Activated CD4-positive, alpha-beta T cell treated with anti-CD3 and anti-CD28 coated beads, Interleukin-2, amount 10 ng/mL, durations not matched to agents 24 days and 14 days (primary cell): ENCODE measurements at regions not wholly inside any gene's neighbourhood (a gene's known extent, or its start where the extent isn't known, plus 50 kb on each side); places are given as distances from the start of the nearest gene placed in this dataset.

ENCODE experiments used
- DNase-seq: peaks from one replicate; pipeline ENCODE4 v3.0.0; 2022
- H3K27ac Mint-ChIP-seq: one replicate; pipeline ENCODE4 v1.8.0; 2022; ENCODE audit warnings: mild to moderate bottlenecking, mixed read lengths
- H3K27me3 Mint-ChIP-seq: one replicate; pipeline ENCODE4 v1.8.0; 2022; ENCODE audit warnings: mixed read lengths
- H3K36me3 Mint-ChIP-seq: one replicate; pipeline ENCODE4 v1.8.0; 2022; ENCODE audit warnings: low read depth, mild to moderate bottlenecking, mixed read lengths
- H3K4me1 Mint-ChIP-seq: one replicate; pipeline ENCODE4 v1.8.0; 2021; ENCODE audit warnings: mixed read lengths
- H3K4me3 Mint-ChIP-seq: one replicate; pipeline ENCODE4 v1.8.0; 2022; ENCODE audit warnings: mild to moderate bottlenecking, moderate library complexity, mixed read lengths
- H3K9me3 Mint-ChIP-seq: one replicate; pipeline ENCODE4 v1.8.0; 2021; ENCODE audit warnings: mixed read lengths
- intact Hi-C: fragments of 100-400 bp; cut with micrococcal nuclease; formaldehyde crosslinking; loops from one replicate; pipeline ENCODE4 v1.15.1; 2023

DNA sequence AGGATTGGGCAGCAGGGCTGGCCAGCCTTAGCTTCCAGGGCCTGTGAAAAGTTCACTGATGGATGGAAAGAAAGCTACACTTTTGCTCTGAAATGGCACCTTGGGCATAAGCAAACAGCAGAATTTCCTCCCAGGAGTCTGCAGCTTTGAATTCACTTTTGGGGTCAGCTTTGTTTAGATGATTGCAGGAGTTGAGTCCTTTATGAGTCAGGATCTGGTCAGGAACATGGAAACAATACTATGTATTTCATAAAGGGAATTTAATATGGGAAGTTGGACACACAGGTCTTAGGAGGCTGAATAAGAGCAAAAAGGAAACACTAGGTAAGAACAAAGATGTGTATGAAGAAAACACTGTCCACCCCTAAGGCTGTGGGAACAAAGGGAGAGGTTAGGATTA, 345.3 kb downstream of the TSN start:
- Mint-ChIP-seq H3K27ac (no peak overlapping the region), H3K36me3 (no peaks in the 10 kb centered on the region), H3K4me3 (no peak overlapping the region), H3K9me3 (no peaks in the 10 kb centered on the region), H3K27me3 (no peaks in the 10 kb centered on the region), H3K4me1 (no peaks in the 10 kb centered on the region)
- DNase-seq: no peak
- intact Hi-C loops: no loop called here

DNA sequence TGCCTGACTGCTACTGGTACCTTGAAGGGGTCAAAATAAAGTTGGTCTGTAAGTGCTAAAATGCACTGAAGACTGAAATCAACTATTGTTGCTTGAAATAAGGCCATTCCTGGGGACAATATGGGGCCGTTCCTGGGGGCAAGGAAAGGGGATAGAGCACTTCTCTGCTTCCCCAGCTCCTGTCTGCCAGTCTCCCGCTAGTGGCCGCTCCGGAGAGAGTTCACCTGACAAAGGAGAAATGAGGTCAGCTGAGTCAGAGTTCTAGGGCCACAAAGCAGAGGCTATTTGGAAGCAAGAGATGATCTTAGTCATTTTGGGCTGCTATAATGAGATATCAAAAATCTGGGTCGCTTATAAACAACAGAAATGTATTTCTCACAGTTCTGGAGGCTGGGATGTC, 345.9 kb downstream of the TSN start:
- Mint-ChIP-seq H3K4me1 (no peaks in the 10 kb centered on the region), H3K36me3 (no peaks in the 10 kb centered on the region), H3K4me3 (no peak overlapping the region), H3K9me3 (no peaks in the 10 kb centered on the region), H3K27ac (no peak overlapping the region), H3K27me3 (no peaks in the 10 kb centered on the region)
- intact Hi-C loops: no loop called here
- no peak for DNase-seq

DNA sequence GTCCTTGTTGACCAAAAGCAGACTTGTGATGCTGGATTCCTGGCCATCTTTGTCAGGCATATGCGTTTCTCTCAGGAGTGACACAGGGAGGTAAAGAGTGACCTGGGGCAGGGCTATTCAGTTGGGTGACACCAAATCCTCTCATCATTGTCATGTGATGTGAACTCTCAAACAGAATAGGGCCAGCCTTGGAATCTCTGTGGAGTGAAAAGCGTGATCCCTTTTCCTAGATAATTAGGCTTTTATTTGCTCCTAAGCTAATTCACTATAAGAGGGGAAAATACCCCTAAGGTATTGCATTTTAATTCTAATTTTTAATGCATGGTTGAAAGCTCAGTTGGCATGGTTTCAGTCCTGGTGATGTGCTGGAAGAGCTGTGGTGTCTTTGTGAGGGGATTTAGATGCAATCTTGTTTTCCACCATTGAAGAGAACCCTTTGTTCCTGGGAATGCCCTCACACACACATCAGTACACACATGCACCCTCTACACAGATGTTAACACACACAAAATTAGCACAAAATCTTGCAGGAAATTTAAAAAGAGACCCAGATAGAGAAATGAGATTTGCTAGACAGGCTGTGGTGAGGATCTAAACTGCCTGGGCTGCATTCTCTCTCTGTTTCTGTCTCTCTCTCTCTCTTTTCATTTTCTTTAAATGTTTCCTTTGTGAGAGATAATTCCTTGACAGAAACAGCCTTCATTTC, 349.9 kb downstream of the TSN start:
- no peaks in the 10 kb centered on the region for H3K4me1 Mint-ChIP-seq
- H3K9me3 Mint-ChIP-seq: no peaks in the 10 kb centered on the region
- no peaks in the 10 kb centered on the region for H3K36me3 Mint-ChIP-seq
- H3K4me3 Mint-ChIP-seq: no peak overlapping the region
- H3K27ac Mint-ChIP-seq: no peak overlapping the region
- no peak for DNase-seq
- H3K27me3 Mint-ChIP-seq: no peaks in the 10 kb centered on the region
- intact Hi-C loops: no loop called here

DNA sequence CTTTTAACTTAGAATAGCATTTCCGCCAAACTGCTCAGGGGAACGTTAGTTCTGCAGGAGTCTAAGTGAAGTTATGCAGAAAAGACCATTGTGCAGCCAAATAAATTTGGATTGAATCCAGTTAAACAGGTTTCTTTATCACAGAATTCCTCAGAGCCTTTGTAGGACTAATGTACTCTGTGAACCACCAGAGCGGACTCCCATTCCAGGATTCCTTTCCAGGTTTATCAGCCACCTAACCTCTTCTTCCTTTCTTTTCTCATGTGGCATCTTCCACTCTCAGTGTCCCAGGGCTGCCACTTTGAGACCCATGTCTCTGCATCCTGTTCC, 350.4 kb downstream of the TSN start:
- no peak for DNase-seq
- no peaks in the 10 kb centered on the region for H3K36me3 Mint-ChIP-seq
- no peaks in the 10 kb centered on the region for H3K4me1 Mint-ChIP-seq
- H3K27me3 Mint-ChIP-seq: no peaks in the 10 kb centered on the region
- H3K9me3 Mint-ChIP-seq: no peaks in the 10 kb centered on the region
- no peak overlapping the region for H3K27ac Mint-ChIP-seq
- intact Hi-C loops: no loop called here
- no peak overlapping the region for H3K4me3 Mint-ChIP-seq

- no peaks in the 10 kb centered on the region for H3K4me1 Mint-ChIP-seq
- no peak overlapping the region for H3K4me3 Mint-ChIP-seq
- no peak for DNase-seq
- no peaks in the 10 kb centered on the region for H3K27me3 Mint-ChIP-seq
- H3K27ac Mint-ChIP-seq: no peak overlapping the region
- H3K36me3 Mint-ChIP-seq: no peaks in the 10 kb centered on the region
- intact Hi-C loops: no loop called here
- H3K9me3 Mint-ChIP-seq: no peaks in the 10 kb centered on the region
Measured at GRCh38 chr2:122108186-122108585, 352.7 kb downstream of the TSN start.

DNA sequence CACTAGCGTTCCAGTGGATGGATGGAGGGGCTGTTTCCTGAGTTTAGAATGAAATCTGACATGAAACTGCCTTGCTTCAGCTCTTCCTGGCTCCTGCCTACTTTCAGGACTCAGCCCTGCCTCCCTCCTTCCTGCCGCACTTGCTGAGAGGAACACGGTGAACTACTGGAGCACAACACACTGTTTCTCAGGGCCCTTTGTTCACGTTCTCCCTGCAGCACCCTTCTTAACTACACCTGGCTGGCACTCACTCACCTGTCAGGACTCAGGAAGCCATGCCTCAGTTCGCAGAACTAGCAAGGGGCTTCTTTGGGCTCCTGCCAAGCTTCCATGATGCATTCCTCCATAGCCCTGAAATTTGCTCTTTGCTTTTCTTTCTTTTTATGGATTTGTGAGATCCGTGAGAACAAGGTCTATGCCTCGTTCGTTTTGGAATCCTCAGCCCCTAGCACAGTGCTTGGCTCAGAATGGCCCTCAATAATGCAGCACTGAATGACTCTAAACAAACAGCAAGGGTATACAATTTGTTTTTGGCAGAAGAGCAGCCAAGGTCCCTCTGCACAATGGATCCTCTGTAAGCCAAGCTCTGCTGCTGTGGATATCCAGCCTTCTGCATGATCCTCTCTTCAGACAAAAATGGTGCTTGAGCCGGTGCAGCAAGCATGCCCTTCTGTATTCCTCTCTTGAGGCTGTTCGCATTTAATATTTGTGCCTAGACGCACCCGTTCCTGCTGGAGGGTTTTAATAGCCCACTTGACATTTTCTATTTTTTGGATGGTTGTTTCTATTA, 357.0 kb downstream of the TSN start:
- intact Hi-C loops: no loop called here

GRCh38 chr2:122114421-122114820, 359.0 kb downstream of the TSN start:
- Mint-ChIP-seq H3K4me3 (no peak overlapping the region), H3K27me3 (no peaks in the 10 kb centered on the region), H3K27ac (no peak overlapping the region), H3K4me1 (no peaks in the 10 kb centered on the region), H3K36me3 (no peaks in the 10 kb centered on the region), H3K9me3 (peaks cover 5% of the 10 kb centered on the region)
- intact Hi-C loops: no loop called here
- DNase-seq: no peak

More for the DNA sequence above, 357.0 kb downstream of the TSN start:
- no peaks in the 10 kb centered on the region for H3K36me3 Mint-ChIP-seq
- H3K4me1 Mint-ChIP-seq: no peaks in the 10 kb centered on the region
- DNase-seq: no peak
- H3K9me3 Mint-ChIP-seq: no peaks in the 10 kb centered on the region
- no peak overlapping the region for H3K27ac Mint-ChIP-seq
- no peaks in the 10 kb centered on the region for H3K27me3 Mint-ChIP-seq
- H3K4me3 Mint-ChIP-seq: no peak overlapping the region

DNA sequence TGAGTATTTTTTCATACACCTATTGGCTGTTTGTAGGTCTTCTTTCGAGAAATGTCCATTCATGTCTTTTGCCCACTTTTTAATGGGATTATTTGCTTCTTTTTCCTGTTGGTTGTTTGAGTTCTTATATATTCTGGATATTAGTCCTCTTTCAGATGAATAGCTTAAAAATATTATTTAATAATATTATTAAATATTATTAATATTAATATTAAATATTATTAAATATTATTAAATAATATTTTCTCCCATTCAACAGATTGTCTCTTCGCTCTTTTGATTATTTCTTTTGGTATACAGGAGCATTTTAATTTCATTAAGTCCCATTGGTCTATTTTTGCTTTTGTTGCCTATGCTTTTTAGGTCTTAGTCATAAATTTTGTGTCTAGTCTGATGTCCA, 361.9 kb downstream of the TSN start:
- no peaks in the 10 kb centered on the region for H3K27me3 Mint-ChIP-seq
- no peak overlapping the region for H3K4me3 Mint-ChIP-seq
- no peaks in the 10 kb centered on the region for H3K36me3 Mint-ChIP-seq
- no peaks in the 10 kb centered on the region for H3K4me1 Mint-ChIP-seq
- intact Hi-C loops: no loop called here
- no peak overlapping the region for H3K27ac Mint-ChIP-seq
- peaks cover 7% of the 10 kb centered on the region for H3K9me3 Mint-ChIP-seq
- no peak for DNase-seq

DNA sequence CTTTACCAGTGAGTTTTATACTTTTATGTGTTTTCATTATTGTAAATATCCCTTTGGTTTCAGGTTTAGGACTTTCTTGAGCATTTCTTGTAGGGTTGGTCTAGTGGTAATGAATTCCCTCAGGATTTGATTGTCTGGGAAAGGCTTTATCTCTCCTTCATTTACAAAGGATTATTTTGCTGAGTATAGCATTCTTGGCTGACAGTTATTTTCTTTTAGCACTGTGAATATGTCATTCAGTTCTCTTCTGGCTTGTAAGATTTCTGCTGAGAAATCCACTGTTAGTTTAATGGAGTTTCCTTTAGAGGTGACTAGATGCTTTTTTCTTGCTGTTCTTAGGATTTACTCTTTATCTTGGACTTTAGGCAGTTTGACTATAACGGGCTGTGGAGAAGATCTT, 373.9 kb downstream of the TSN start:
- Mint-ChIP-seq H3K9me3 (peaks cover 16% of the 10 kb centered on the region), H3K4me1 (no peaks in the 10 kb centered on the region), H3K27me3 (no peaks in the 10 kb centered on the region), H3K36me3 (no peaks in the 10 kb centered on the region), H3K27ac (no peak overlapping the region), H3K4me3 (no peak overlapping the region)
- intact Hi-C loops: no loop called here
- DNase-seq: no peak

DNA sequence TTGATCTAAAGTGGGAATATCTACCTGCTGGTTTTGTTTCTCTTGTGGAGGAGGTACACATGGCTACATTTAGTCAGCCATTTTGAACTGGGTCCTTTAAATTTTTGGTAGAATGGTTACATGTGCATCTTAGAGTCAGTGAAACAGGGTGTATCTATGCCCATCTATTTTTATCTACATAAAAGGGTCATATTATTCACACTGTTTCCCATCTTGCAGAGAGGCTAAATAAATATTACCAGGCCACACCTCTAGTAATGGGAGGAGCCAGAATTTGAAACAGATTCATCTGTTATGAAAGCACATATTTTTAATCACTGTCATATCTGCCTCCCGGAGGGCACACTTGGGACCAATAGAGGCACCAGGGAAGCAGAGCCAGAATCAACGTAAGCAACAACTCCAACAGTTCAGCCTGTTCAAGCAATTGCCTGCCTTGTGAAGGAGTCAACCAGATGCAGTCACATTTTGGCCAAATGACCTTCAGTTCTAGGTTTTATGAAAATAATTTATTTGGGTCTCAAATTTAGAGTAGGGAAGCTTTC, 376.8 kb downstream of the TSN start:
- Mint-ChIP-seq H3K4me3 (no peak overlapping the region), H3K9me3 (peaks cover 16% of the 10 kb centered on the region), H3K27ac (no peak overlapping the region), H3K27me3 (no peaks in the 10 kb centered on the region), H3K4me1 (no peaks in the 10 kb centered on the region), H3K36me3 (no peaks in the 10 kb centered on the region)
- intact Hi-C loops: no loop called here
- DNase-seq: no peak

DNA sequence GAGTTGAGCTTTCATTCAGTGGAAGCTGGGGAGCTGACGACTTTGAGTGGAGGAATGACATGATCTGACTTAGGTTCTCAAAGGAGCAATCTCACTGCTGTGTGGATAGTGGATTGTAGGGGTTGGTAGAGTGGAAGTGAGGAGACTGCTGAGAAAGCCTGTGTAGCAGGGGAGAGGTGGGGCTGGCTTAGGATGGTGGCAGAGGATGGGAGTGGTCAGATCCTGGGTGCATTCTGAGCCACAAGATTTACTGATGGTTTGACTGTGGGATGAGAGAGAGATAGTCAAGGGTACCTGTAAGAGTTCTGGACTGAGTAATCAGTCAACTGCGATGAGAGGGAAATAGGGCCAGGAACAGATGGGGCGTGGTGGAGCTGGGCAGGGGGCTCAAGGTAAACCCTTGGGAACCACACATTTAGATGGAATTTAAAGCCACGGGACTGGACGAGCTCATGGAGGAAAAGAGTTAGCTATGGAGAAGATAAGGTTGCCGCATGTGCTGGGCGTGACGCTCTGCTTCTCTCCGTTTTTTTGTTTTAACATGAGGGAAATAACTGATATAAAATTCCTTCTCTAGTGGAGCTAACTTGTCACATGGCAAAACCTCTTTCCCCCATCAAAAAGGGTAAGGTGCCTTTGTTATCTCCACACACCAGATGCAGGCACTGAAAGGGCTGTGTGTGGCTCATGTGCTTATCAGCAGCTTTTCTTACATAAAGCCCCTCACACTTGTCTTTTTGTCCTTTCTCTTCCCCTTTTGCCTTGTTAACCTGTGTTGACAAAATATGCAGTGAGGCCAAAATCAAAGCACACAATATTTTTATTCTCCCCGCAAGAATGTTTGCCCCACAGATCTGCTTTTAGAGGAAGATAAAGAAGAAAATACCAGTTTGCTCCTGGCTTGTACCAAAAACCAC, 379.8 kb downstream of the TSN start:
- no peaks in the 10 kb centered on the region for H3K36me3 Mint-ChIP-seq
- intact Hi-C loops: no loop called here
- H3K4me1 Mint-ChIP-seq: no peaks in the 10 kb centered on the region
- no peaks in the 10 kb centered on the region for H3K27me3 Mint-ChIP-seq
- H3K4me3 Mint-ChIP-seq: no peak overlapping the region
- H3K9me3 Mint-ChIP-seq: peaks cover 5% of the 10 kb centered on the region
- no peak overlapping the region for H3K27ac Mint-ChIP-seq
- DNase-seq: no peak

- Mint-ChIP-seq H3K27me3 (no peaks in the 10 kb centered on the region), H3K4me3 (no peak overlapping the region), H3K9me3 (no peaks in the 10 kb centered on the region), H3K27ac (no peak overlapping the region), H3K36me3 (no peaks in the 10 kb centered on the region), H3K4me1 (no peaks in the 10 kb centered on the region)
- no peak for DNase-seq
- intact Hi-C loops: no loop called here
Measured at GRCh38 chr2:122136056-122136455, 380.6 kb downstream of the TSN start.

GRCh38 chr2:122138561-122138960, 383.1 kb downstream of the TSN start:
- no peak for DNase-seq
- Mint-ChIP-seq H3K27ac (no peak overlapping the region), H3K4me3 (no peak overlapping the region), H3K36me3 (no peaks in the 10 kb centered on the region), H3K4me1 (no peaks in the 10 kb centered on the region), H3K27me3 (no peaks in the 10 kb centered on the region), H3K9me3 (no peaks in the 10 kb centered on the region)
- intact Hi-C loops: no loop called here
